Retina (tissue), 1 donor: ENCODE measurements at regions not wholly inside any gene's neighbourhood (a gene's known extent, or its start where the extent isn't known, plus 50 kb on each side); places are given as distances from the start of the nearest gene placed in this dataset.
"Not testable (repeated sequence)": the region's sequence is repeated elsewhere in the genome, so short reads cannot be mapped to it uniquely, and the experiment has no call there.

Experiments
- DNase-seq: peaks from one replicate; pipeline ENCODE4 v3.0.0-alpha.2; 2016

DNA sequence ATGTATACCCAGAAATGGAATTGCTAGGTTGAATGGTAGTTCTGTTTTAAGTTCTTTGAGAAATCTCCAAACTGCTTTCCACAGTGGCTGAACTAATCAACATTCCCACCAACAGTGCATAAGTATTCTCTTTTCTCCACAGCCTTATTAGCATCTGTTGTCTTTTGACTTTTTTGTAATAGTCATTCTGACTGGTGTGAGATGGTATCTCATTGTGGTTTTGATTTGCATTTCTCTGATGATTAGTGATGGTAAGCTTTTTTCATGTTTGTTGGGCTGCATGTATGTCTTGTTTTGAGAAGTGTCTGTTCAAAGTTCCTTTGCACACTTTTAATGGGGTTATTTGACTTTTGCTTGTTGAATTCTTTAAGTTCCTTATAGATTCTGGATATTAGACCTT is 52.4 kb upstream of the EHHADH start:
- DNase-seq: not testable (repeated sequence)

DNA sequence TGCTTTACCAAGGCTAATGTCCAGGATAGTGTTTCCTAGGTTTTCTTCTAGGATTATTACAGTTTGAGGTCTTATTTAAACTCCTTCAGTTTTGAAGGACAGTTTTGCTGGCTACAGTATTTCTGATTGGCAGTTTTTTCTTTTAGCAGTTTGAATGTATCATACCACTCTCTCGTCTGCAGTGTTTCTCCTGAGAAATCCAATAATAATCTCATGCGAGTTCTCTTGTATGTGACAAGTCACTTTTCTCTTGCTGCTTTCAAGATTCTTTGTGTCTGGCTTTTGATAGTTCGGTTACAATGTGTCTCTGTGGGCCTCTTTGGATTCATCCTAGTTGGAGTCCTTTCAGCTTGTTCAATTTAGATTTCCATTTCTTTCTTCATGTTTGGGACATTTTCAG is 53.0 kb upstream of the EHHADH start:
- DNase-seq: no peak

DNA sequence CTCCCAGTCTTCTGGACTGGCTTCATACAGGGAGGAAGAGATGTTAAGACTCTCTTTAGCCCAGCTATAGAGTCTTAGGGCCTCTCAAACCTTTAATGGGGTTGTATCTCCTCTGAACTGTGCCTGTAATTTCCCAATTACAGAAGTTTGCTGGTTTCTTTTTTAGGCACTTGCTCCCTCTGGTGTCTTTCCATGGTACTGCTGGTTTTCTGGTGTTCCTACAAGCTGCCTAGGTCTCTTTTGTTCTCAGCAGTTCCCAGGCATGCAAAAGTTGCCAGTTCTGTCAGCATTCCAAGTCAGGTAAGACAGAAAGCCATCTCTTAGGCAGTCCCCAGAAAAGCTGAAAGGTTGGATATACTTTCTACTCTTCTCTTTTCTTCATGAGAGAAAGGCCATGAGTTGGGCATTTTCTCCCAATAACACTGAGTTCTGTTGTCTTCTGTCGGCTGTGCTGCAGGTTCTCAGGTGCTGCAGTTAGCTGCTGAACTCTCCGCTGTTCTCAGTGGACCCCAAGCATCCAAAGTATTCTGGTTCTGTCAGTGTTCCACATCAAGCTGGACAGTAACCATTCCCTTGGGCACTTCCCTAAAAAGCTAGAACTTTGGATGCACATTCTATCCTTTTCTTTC is 54.4 kb upstream of the EHHADH start:
- DNase-seq: peak; percentile 6

DNA sequence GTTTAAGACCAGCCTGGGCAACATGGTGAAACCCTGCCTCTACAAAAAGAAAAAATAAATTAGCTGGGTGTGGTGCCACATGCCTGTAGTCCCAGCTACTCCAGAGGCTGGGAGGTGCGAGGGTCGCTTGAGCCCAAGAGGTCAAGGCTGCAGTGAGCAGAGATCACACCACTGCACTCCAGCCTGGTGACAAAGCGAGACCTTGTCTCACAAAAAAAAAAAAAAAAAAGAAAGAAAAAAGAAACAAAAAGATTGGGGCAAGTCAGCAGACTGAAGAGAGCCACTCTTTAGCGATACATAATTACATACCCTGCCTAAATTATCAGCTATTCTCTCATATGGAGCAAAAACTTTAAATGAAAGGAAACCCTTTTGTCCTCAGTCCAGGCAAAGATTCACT is 53.6 kb upstream of the MAP3K13 start:
- no peak for DNase-seq

DNA sequence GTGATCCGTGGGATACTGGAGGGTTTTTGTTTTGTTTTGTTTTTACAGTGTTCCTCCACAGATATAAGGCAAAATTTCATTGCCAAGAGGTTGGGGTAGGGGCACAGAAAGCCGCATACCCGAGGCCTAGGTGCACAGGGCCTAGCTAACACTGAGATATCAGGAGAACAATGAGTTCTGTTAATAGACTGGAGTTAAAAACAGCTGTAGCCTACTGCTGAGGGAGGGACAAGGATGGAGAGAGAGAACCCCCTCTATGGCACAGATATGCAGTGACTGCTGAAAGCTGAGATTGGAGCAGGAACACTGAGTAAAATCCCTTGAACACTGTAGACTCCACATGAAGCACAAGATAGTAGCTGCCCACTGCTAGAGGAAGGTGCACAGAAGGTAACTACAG is 53.1 kb upstream of the MAP3K13 start:
- DNase-seq: no peak

DNA sequence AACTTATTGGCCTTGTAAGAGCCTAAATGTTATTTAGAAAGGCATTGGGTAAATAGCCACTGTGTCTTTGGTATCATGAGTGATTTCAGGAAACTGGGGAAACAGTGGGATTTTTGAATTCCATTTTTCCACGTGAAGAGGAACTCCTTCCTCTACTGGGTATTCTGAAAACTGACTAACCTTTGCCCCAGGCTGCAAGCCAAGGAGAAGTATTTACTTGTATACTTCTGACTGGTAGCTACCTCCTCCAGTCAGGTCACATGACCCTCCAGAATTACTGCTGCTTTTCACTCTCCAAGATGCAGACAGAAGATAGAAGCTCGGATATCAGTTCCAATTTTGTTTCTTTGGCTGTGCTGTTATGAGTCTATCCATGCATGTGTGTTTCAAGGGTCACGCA is 50.9 kb upstream of the MAP3K13 start:
- no peak for DNase-seq
